Thoracic aorta (tissue), 2 donors: ENCODE measurements at regions not wholly inside any gene's neighbourhood (a gene's known extent, or its start where the extent isn't known, plus 50 kb on each side); places are given as distances from the start of the nearest gene placed in this dataset.

ENCODE experiments used
- ATAC-seq: fragments of 150-250 bp; one replicate; pipeline ENCODE4 v1.8.0; 2017; ENCODE audit warnings: low read depth; ENCODE audit not compliant: insufficient number of reproducible peaks, low FRiP score
- DNase-seq: peaks from one replicate; pipeline ENCODE4 v3.0.0-alpha.2; 2020; ENCODE audit warnings: low spot score
- H3K27ac ChIP-seq, 2 donors: fragments of 200-600 bp; sonication (generic); 1 replicate in 1 of 2; 2 replicates in 1 of 2; pipeline ENCODE4 v1.5.1; 2016; ENCODE audit warnings: mild to moderate bottlenecking in 2 of 2, moderate library complexity in 2 of 2
- H3K27me3 ChIP-seq: fragments of 200-600 bp; sonication (generic); replicated peaks from 2 replicates; pipeline ENCODE4 v1.6.0; 2016; ENCODE audit warnings: mild to moderate bottlenecking; ENCODE audit not compliant: insufficient read depth
- H3K36me3 ChIP-seq: fragments of 200-600 bp; sonication (generic); one replicate; pipeline ENCODE4 v1.5.1; 2016
- H3K4me1 ChIP-seq, 2 donors: fragments of 200-600 bp; sonication (generic); 1 replicate in 1 of 2; 2 replicates in 1 of 2; pipeline versions ENCODE4 v1.5.1 to v1.6.0; 2016; ENCODE audit warnings: low read depth in 2 of 2, mild to moderate bottlenecking in 1 of 2; ENCODE audit not compliant: control insufficient read depth in 1 of 2
- H3K4me3 ChIP-seq: fragments of 200-600 bp; sonication (generic); 2 replicates; pipeline ENCODE4 v1.5.1; 2016; ENCODE audit warnings: mild to moderate bottlenecking
- H3K9me3 ChIP-seq: fragments of 200-600 bp; sonication (generic); 2 replicates; pipeline ENCODE4 v1.5.1; 2016
- TF ChIP-seq, protein P1 (sequence below): fragments of 200-600 bp; sonication (generic); IDR thresholded peaks from one replicate; pipeline ENCODE4 v1.5.1; 2019; ENCODE audit warnings: antibody characterized with exemption

DNA sequence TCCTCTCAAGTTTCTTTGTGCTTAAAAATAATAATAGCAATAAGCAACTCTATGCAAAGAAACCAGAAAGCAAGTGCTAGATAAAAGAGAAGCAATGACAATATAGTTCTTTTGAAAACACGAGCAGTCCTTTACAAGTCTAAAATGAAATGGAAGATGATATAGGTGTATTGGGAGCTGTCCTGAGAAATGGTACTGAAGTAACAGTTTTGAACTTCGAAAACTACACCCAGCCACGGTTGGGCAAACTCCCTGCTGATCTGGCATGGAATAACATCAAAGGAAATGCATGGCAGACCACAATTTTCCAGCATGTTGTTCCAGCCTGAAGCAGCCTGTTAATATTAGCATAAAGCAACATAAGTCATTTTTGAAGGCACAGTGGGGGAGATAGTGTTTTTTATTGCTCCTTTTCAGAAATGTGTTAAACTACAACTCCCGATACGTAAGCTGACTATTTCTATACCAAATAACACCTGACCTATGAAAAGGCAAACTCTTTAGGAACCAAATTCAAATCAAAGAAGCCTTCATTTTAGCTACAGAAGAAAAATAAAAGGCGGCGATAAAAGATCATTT lies 596.1 kb upstream of the KLHL29 start:
- no peak for DNase-seq
- H3K4me3 ChIP-seq = no peak overlapping the region
- TF ChIP-seq, protein P1, sequence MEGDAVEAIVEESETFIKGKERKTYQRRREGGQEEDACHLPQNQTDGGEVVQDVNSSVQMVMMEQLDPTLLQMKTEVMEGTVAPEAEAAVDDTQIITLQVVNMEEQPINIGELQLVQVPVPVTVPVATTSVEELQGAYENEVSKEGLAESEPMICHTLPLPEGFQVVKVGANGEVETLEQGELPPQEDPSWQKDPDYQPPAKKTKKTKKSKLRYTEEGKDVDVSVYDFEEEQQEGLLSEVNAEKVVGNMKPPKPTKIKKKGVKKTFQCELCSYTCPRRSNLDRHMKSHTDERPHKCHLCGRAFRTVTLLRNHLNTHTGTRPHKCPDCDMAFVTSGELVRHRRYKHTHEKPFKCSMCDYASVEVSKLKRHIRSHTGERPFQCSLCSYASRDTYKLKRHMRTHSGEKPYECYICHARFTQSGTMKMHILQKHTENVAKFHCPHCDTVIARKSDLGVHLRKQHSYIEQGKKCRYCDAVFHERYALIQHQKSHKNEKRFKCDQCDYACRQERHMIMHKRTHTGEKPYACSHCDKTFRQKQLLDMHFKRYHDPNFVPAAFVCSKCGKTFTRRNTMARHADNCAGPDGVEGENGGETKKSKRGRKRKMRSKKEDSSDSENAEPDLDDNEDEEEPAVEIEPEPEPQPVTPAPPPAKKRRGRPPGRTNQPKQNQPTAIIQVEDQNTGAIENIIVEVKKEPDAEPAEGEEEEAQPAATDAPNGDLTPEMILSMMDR = no peak
- no peak overlapping the region for H3K27ac ChIP-seq
- ATAC-seq = no peak
- H3K36me3 ChIP-seq = no peaks in the 10 kb centered on the region
- no peaks in the 10 kb centered on the region for H3K4me1 ChIP-seq
- H3K27me3 ChIP-seq = no peaks in the 10 kb centered on the region
- no peaks in the 10 kb centered on the region for H3K9me3 ChIP-seq

DNA sequence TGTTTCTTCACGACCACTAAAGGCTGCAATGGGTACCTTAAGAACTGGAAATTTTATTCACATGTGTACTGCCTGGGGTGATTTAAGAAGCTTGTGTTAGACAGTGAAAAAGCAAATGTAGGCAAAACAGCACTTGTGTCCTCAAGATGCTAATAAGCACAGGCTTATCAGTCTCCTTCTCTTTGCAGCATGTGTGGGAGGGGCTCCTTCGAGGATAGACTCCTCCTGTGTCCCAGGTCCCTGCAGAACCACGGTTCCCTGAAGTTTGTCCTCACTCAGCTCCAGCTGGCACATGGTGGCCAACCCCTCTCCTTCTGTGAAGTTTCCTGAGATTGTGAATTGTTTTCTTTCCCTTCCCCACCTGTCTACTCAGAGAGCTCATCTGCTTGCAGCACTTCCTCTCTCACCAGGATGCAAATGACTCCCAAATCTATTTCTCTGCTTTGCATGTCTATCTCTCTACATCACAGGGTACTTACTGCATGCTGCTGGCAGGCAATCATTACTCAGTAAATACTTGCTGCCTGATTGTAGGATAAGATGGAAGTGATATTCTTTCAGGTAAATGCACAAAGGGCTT lies 589.6 kb upstream of the KLHL29 start:
- H3K4me3 ChIP-seq = no peak overlapping the region
- ATAC-seq (no peak), DNase-seq (no peak)
- no peaks in the 10 kb centered on the region for H3K27me3 ChIP-seq
- no peak overlapping the region for H3K27ac ChIP-seq
- H3K4me1 ChIP-seq = no peaks in the 10 kb centered on the region
- no peaks in the 10 kb centered on the region for H3K9me3 ChIP-seq
- H3K36me3 ChIP-seq = no peaks in the 10 kb centered on the region
- TF ChIP-seq, protein P1 = no peak

DNA sequence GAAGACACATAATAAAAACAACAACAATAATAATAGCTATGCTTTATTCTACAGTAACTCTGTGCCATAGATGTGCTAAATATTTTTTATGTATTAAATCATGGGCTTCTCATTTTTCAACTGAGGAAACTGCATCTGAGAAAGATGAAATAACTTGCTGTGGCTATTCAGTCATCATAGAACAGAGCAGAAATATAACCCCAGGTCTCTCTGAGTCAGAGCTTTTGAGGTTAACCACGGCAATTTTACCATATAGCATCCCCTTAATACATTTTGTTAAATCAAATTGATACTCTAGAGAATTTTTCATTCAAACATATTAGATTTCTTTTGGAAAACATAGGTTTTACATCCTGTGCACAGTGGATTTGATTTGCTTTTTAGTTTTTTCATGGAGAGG lies 586.6 kb upstream of the KLHL29 start:
- Histone ChIP-seq H3K27ac (no peak overlapping the region), H3K27me3 (no peaks in the 10 kb centered on the region), H3K4me3 (no peak overlapping the region), H3K9me3 (no peaks in the 10 kb centered on the region), H3K4me1 (no peaks in the 10 kb centered on the region), H3K36me3 (no peaks in the 10 kb centered on the region)
- ATAC-seq (no peak), DNase-seq (no peak)
- TF ChIP-seq, protein P1 = no peak

DNA sequence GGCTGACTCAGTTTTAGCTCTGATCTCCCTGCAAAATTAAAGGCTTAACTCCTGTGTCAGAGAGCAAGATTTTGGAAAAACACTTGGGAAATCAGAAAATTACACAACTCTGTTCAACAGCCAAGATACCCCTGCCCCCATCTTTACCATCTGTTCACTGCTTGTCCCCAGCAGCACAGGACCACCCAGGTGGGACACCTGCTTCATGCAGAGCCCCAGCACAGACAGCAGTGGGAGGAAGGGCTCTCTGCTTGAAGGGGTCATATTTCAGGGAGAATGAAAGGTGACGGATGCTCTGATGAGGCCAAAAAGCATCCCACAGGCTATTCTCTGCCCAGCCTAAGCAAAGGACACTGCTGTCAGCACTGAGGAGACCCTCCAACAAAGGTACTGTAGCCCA lies 584.6 kb upstream of the KLHL29 start:
- H3K27me3 ChIP-seq = no peaks in the 10 kb centered on the region
- DNase-seq (no peak), ATAC-seq (no peak)
- TF ChIP-seq, protein P1 = no peak
- no peak overlapping the region for H3K4me3 ChIP-seq
- no peak overlapping the region for H3K27ac ChIP-seq
- no peaks in the 10 kb centered on the region for H3K36me3 ChIP-seq
- no peaks in the 10 kb centered on the region for H3K9me3 ChIP-seq
- H3K4me1 ChIP-seq = no peaks in the 10 kb centered on the region

DNA sequence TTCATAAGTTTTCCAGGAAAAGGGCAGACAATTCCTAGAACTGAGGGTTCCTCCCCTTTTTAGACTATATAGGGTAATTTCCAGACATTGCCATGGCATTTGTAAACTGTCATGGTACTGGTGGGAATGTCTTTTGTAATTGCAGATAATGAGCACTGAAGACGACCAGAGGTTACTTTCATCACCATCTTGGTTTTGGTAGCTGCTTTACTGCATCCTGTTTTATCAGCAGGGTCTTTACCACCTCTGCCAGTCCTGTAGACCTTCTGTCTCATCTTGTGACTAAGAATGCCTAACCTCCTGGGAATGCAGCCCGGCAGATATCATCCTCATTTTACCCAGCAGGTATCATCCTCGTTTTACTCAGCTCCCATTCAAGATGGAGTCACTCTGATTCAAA lies 583.9 kb upstream of the KLHL29 start:
- Histone ChIP-seq H3K4me1 (no peaks in the 10 kb centered on the region), H3K4me3 (no peak overlapping the region), H3K27ac (no peak overlapping the region), H3K9me3 (no peaks in the 10 kb centered on the region), H3K27me3 (no peaks in the 10 kb centered on the region), H3K36me3 (no peaks in the 10 kb centered on the region)
- DNase-seq (no peak), ATAC-seq (no peak)
- TF ChIP-seq, protein P1 = no peak
